H1 (cell line): ENCODE measurements at regions not wholly inside any gene's neighbourhood (a gene's known extent, or its start where the extent isn't known, plus 50 kb on each side); places are given as distances from the start of the nearest gene placed in this dataset.

Experiments used
- CTCF ChIA-PET: fragments of 300-600 bp; sonication (Branson Sonifier 250); formaldehyde crosslinking; loops from one replicate; lab custom pipeline; 2021; ENCODE audit not compliant: partially characterized antibody; lab: Charles Lee
- POLR2A ChIA-PET: fragments of 300-600 bp; sonication (Branson Sonifier 250); formaldehyde crosslinking; loops from one replicate; lab custom pipeline; 2021; ENCODE audit warnings: inconsistent platforms; ENCODE audit not compliant: partially characterized antibody; lab: Charles Lee
- DNase-seq, 2 experiments: peaks; one replicate each; pipeline versions ENCODE4 v3.0.0 to v3.0.0-alpha.2; 2010 to 2022; ENCODE audit warnings: low spot score in 2 of 2, low read depth in 1 of 2, mixed read lengths in 1 of 2
- FAIRE-seq: peaks from 2 replicates; lab custom pipeline; 2011; peaks lifted over from hg19 to GRCh38; lab: Jason Lieb, UNC
- H2AFZ ChIP-seq: 2 replicates; pipeline ENCODE4 v1.8.1; 2012; ENCODE audit warnings: low read length, inconsistent platforms
- H2AK5ac ChIP-seq: 2 replicates; pipeline ENCODE4 v1.6.1; 2013; ENCODE audit warnings: low read depth, low read length
- H2BK120ac ChIP-seq: replicated peaks from 2 replicates; pipeline ENCODE3; 2013; ENCODE audit warnings: low read depth, low read length, inconsistent platforms
- H2BK12ac ChIP-seq: 2 replicates; pipeline ENCODE4 v1.6.1; 2013; ENCODE audit warnings: low read depth, low read length
- H2BK15ac ChIP-seq: 2 replicates; pipeline ENCODE4 v1.6.1; 2013; ENCODE audit warnings: low read length
- H2BK20ac ChIP-seq: 2 replicates; pipeline ENCODE4 v1.6.1; 2013; ENCODE audit warnings: low read length
- H2BK5ac ChIP-seq: 2 replicates; pipeline ENCODE4 v1.6.1; 2013; ENCODE audit warnings: low read depth, low read length
- H3K14ac ChIP-seq: 2 replicates; pipeline ENCODE4 v1.6.1; 2013; ENCODE audit warnings: inconsistent platforms; ENCODE audit not compliant: insufficient read length
- H3K18ac ChIP-seq: 2 replicates; pipeline ENCODE4 v1.6.1; 2013; ENCODE audit warnings: low read length; ENCODE audit errors: extremely low read depth
- H3K23ac ChIP-seq: 2 replicates; pipeline ENCODE4 v1.6.1; 2013; ENCODE audit warnings: inconsistent platforms; ENCODE audit not compliant: insufficient read length
- H3K23me2 ChIP-seq: 2 replicates; pipeline ENCODE4 v1.6.1; 2013; ENCODE audit warnings: low read depth, low read length
- H3K27ac ChIP-seq: 2 replicates; pipeline ENCODE4 v1.6.1; 2011; ENCODE audit warnings: low read depth, low read length, inconsistent platforms
- H3K27me3 ChIP-seq, 4 experiments: replicated peaks in 1 of 4; 1 replicate in 1 of 4; 2 replicates in 3 of 4; pipeline versions ENCODE4 v1.6.1 to v1.8.1; 2011 to 2013; ENCODE audit warnings: low read length in 3 of 4, mild to moderate bottlenecking in 3 of 4, inconsistent platforms in 2 of 4, mixed read lengths in 2 of 4, moderate library complexity in 1 of 4; ENCODE audit not compliant: control insufficient read depth in 3 of 4, insufficient read depth in 3 of 4; ENCODE audit errors: extremely low read depth in 1 of 4
- H3K36me3 ChIP-seq, 4 experiments: 2 replicates each; pipeline versions ENCODE4 v1.6.1 to v1.8.1; 2011 to 2013; ENCODE audit warnings: mild to moderate bottlenecking in 4 of 4, low read length in 3 of 4, moderate library complexity in 2 of 4, control low read depth in 1 of 4, inconsistent platforms in 1 of 4; ENCODE audit not compliant: insufficient read depth in 4 of 4, control insufficient read depth in 2 of 4
- H3K4ac ChIP-seq: replicated peaks from 2 replicates; pipeline ENCODE3; 2013; ENCODE audit warnings: low read length, low read depth, mixed read lengths, inconsistent platforms; ENCODE audit not compliant: insufficient read length
- H3K4me1 ChIP-seq, 4 experiments: replicated peaks in 1 of 4; 1 replicate in 1 of 4; 2 replicates in 3 of 4; pipeline versions ENCODE4 v1.6.1 to v1.8.1; 2011 to 2013; ENCODE audit warnings: low read length in 3 of 4, inconsistent platforms in 2 of 4, mixed read lengths in 1 of 4; ENCODE audit not compliant: insufficient read depth in 4 of 4, control insufficient read depth in 3 of 4
- H3K4me2 ChIP-seq, 2 experiments: 2 replicates each; pipeline versions ENCODE4 v1.6.1 to v1.8.1; 2011 to 2013; ENCODE audit warnings: low read depth in 2 of 2, low read length in 2 of 2, control low read depth in 1 of 2, inconsistent platforms in 1 of 2, mild to moderate bottlenecking in 1 of 2; ENCODE audit not compliant: insufficient read depth in 1 of 2
- H3K4me3 ChIP-seq, 4 experiments: fragments of 200-600, 300-600 bp in 1 of 4; sonication (generic), shearing (Covaris generic), sonication (Bioruptor Twin) in 1 of 4; 2 replicates each; pipeline versions ENCODE4 v1.5.1 to v1.8.1; 2011 to 2016; ENCODE audit warnings: low read length in 4 of 4, low read depth in 3 of 4, control low read depth in 2 of 4, inconsistent platforms in 2 of 4, mild to moderate bottlenecking in 2 of 4, mixed read lengths in 1 of 4, moderate library complexity in 1 of 4; ENCODE audit not compliant: insufficient read depth in 2 of 4; ENCODE audit errors: extremely low read depth in 1 of 4
- H3K56ac ChIP-seq: replicated peaks from 2 replicates; pipeline ENCODE3; 2013; ENCODE audit warnings: low read depth, mild to moderate bottlenecking, mixed read lengths, low read length, inconsistent platforms; ENCODE audit not compliant: insufficient read length
- H3K79me1 ChIP-seq: 2 replicates; pipeline ENCODE4 v1.6.1; 2013; ENCODE audit warnings: low read depth, low read length, control low read depth
- H3K79me2 ChIP-seq, 2 experiments: 2 replicates each; pipeline versions ENCODE4 v1.6.1 to v1.8.1; 2012 to 2013; ENCODE audit warnings: low read length in 2 of 2, mild to moderate bottlenecking in 2 of 2, inconsistent platforms in 1 of 2; ENCODE audit not compliant: insufficient read depth in 2 of 2, control insufficient read depth in 1 of 2
- H3K9ac ChIP-seq, 4 experiments: replicated peaks in 1 of 4; 1 replicate in 1 of 4; 2 replicates in 3 of 4; pipeline versions ENCODE4 v1.6.1 to v1.8.1; 2011 to 2013; ENCODE audit warnings: low read depth in 3 of 4, low read length in 3 of 4, control low read depth in 2 of 4, mild to moderate bottlenecking in 2 of 4, moderate library complexity in 2 of 4, inconsistent platforms in 1 of 4; ENCODE audit errors: extremely low read depth in 1 of 4
- H3K9me3 ChIP-seq, 2 experiments: 2 replicates each; pipeline versions ENCODE4 v1.6.1 to v1.8.1; 2012 to 2013; ENCODE audit warnings: mild to moderate bottlenecking in 2 of 2, moderate library complexity in 2 of 2, control low read depth in 1 of 2, inconsistent platforms in 1 of 2, low read depth in 1 of 2, low read length in 1 of 2, mixed read lengths in 1 of 2; ENCODE audit not compliant: insufficient read depth in 2 of 2
- H4K20me1 ChIP-seq, 2 experiments: replicated peaks in 1 of 2; 2 replicates each; pipeline versions ENCODE3 to v1.8.1; 2011 to 2013; ENCODE audit warnings: inconsistent platforms in 2 of 2, low read length in 2 of 2, mild to moderate bottlenecking in 1 of 2; ENCODE audit not compliant: insufficient read depth in 2 of 2, control insufficient read depth in 1 of 2
- H4K5ac ChIP-seq: 2 replicates; pipeline ENCODE4 v1.6.1; 2013; ENCODE audit warnings: low read length, low read depth, mixed read lengths, inconsistent platforms; ENCODE audit not compliant: insufficient read length
- H4K8ac ChIP-seq: 2 replicates; pipeline ENCODE4 v1.8.0; 2013; ENCODE audit warnings: mild to moderate bottlenecking, moderate library complexity, low read length, inconsistent platforms; ENCODE audit not compliant: insufficient read depth; ENCODE audit errors: extremely low read depth
- H4K91ac ChIP-seq: replicated peaks from 2 replicates; pipeline ENCODE3; 2013; ENCODE audit warnings: low read length, mixed read lengths, inconsistent platforms; ENCODE audit not compliant: insufficient read length
- CEBPB ChIP-seq: IDR thresholded peaks from 2 replicates; pipeline ENCODE4 v1.6.1; 2012; ENCODE audit warnings: low read depth, low read length
- CTBP2 ChIP-seq: IDR thresholded peaks from 2 replicates; pipeline ENCODE4 v1.7.0; 2011; ENCODE audit warnings: borderline replicate concordance, mild to moderate bottlenecking, moderate library complexity, mixed read lengths, low read length; ENCODE audit not compliant: insufficient read depth, insufficient read length
- EGR1 ChIP-seq: IDR thresholded peaks from 2 replicates; pipeline ENCODE4 v1.6.1; 2011; ENCODE audit warnings: low read depth, low read length, borderline replicate concordance
- EZH2 ChIP-seq: fragments of 200-600 bp; sonication (generic); IDR thresholded peaks from 2 replicates; pipeline ENCODE4 v1.7.1; 2012; ENCODE audit warnings: low read depth, mild to moderate bottlenecking, moderate library complexity, low read length, inconsistent platforms; ENCODE audit not compliant: severe bottlenecking
- JUND ChIP-seq: IDR thresholded peaks from 2 replicates; pipeline ENCODE4 v1.6.1; 2011; ENCODE audit warnings: mild to moderate bottlenecking, improper control_type of control experiment, low read length
- POLR2AphosphoS5 ChIP-seq: IDR thresholded peaks from 2 replicates; pipeline ENCODE4 v1.6.1; 2011; ENCODE audit warnings: low read depth, low read length
- RNF2 ChIP-seq: fragments of 200-900, 300-1000 bp; sonication (generic); IDR thresholded peaks from 2 replicates; pipeline ENCODE4 v1.7.1; 2016; ENCODE audit warnings: borderline replicate concordance, low read depth, mild to moderate bottlenecking, antibody characterized with exemption, low read length; ENCODE audit not compliant: poor library complexity, severe bottlenecking; ENCODE audit errors: missing control alignments
- RXRA ChIP-seq: IDR thresholded peaks from 2 replicates; pipeline ENCODE4 v1.6.1; 2011; ENCODE audit warnings: low read depth, mild to moderate bottlenecking, low read length, moderate library complexity; ENCODE audit not compliant: insufficient read depth
- SAP30 ChIP-seq: fragments of 300-600 bp; sonication (generic); IDR thresholded peaks from 2 replicates; pipeline ENCODE4 v1.7.1; 2012; ENCODE audit warnings: low read length, moderate library complexity, mild to moderate bottlenecking, inconsistent platforms; ENCODE audit not compliant: insufficient read depth, insufficient replicate concordance
- SIRT6 ChIP-seq: IDR thresholded peaks from one replicate; pipeline ENCODE4 v1.7.1; 2012; ENCODE audit warnings: low read length, inconsistent platforms
- SP4 ChIP-seq: IDR thresholded peaks from 2 replicates; pipeline ENCODE4 v1.6.1; 2012; ENCODE audit warnings: low read length, inconsistent platforms
- TEAD4 ChIP-seq: IDR thresholded peaks from 2 replicates; pipeline ENCODE4 v1.6.1; 2012; ENCODE audit warnings: low read depth, low read length, inconsistent platforms, mixed read lengths
- ZNF274 ChIP-seq: IDR thresholded peaks from 2 replicates; pipeline ENCODE4 v1.7.0; 2012; ENCODE audit warnings: low read length, borderline replicate concordance; ENCODE audit errors: extremely low read depth
- WGBS, 2 experiments: shearing (Covaris generic) in 1 of 2; methylation state at CpG; one replicate each; pipeline versions ENCODE4 v1.1.6 to v1.1.7; 2013 to 2015; ENCODE audit warnings: low lambda C conversion rate in 2 of 2, mixed read lengths in 2 of 2, inconsistent platforms in 1 of 2, low coverage in 1 of 2, missing lambda C conversion rate in 1 of 2; ENCODE audit not compliant: insufficient replicate concordance in 2 of 2, insufficient coverage in 1 of 2, insufficient read length in 1 of 2; ENCODE audit errors: extremely low coverage in 1 of 2, missing lambda C conversion rate in 1 of 2; 5-methylcytosine and 5-hydroxymethylcytosine counted together

- Histone ChIP-seq H4K91ac (no peak overlapping the region), H2AFZ (no peak overlapping the region), H3K23ac (no peak overlapping the region), H4K5ac (no peak overlapping the region), H3K4me3 (no peak overlapping the region), H3K14ac (no peak overlapping the region), H3K79me1 (no peaks in the 10 kb centered on the region), H3K79me2 (no peaks in the 10 kb centered on the region), H3K4me2 (no peak overlapping the region), H2AK5ac (no peak overlapping the region; the same call in 1 of the 2 replicates), H4K8ac (no peak overlapping the region), H2BK20ac (no peak overlapping the region), H2BK120ac (no peak overlapping the region), H3K27ac (no peak overlapping the region), H3K9me3 (no peaks in the 10 kb centered on the region), H3K27me3 (no peaks in the 10 kb centered on the region), H3K23me2 (no peaks in the 10 kb centered on the region), H3K36me3 (no peaks in the 10 kb centered on the region), H3K56ac (no peak overlapping the region), H3K4ac (no peak overlapping the region), H4K20me1 (no peaks in the 10 kb centered on the region), H3K18ac (no peak overlapping the region), H2BK5ac (no peak overlapping the region), H2BK15ac (no peak overlapping the region), H2BK12ac (no peak overlapping the region; the same call in 1 of the 2 replicates), H3K4me1 (no peaks in the 10 kb centered on the region), H3K9ac (no peak overlapping the region)
- FAIRE-seq (no peak), DNase-seq (no peak)
- CTCF ChIA-PET = interaction anchor here (0.5 to 1.2 kb wide), 2 partner anchors 52 to 60 kb away, joined by 3 to 4 read pairs; no protein-coding TSS in a partner anchor
- TF ChIP-seq JUND (no peak), EGR1 (no peak), RNF2 (no peak), ZNF274 (no peak), EZH2 (no peak), SP4 (no peak), SAP30 (no peak), RXRA (no peak), POLR2AphosphoS5 (no peak), TEAD4 (no peak), SIRT6 (no peak), CTBP2 (no peak), CEBPB (no peak)
- POLR2A ChIA-PET = no interaction called here
- WGBS, 2 experiments = 95% methylated on average over 7 of the region's 7 CpGs; no CpG with 5 or more reads in 1 of the 2 experiments
These were observed 193.5 kb downstream of the MYLK4 start for GRCh38 chr6:2557181-2557720.
